Loucy (cell line): ENCODE measurements at regions not wholly inside any gene's neighbourhood (a gene's known extent, or its start where the extent isn't known, plus 50 kb on each side); places are given as distances from the start of the nearest gene placed in this dataset.

ENCODE experiments used
- EZH2phosphoT487 ChIP-seq: fragments of 200-600 bp; IDR thresholded peaks from 2 replicates; pipeline ENCODE4 v1.6.1; 2018; ENCODE audit warnings: antibody characterized with exemption, mild to moderate bottlenecking, moderate library complexity, borderline replicate concordance
- TF ChIP-seq, protein P1 (sequence below): fragments of 200-600 bp; sonication (generic); conservative IDR thresholded peaks from 2 replicates; pipeline ENCODE4 v1.5.1; 2014; ENCODE audit warnings: mild to moderate bottlenecking, antibody characterized with exemption, low read length

DNA sequence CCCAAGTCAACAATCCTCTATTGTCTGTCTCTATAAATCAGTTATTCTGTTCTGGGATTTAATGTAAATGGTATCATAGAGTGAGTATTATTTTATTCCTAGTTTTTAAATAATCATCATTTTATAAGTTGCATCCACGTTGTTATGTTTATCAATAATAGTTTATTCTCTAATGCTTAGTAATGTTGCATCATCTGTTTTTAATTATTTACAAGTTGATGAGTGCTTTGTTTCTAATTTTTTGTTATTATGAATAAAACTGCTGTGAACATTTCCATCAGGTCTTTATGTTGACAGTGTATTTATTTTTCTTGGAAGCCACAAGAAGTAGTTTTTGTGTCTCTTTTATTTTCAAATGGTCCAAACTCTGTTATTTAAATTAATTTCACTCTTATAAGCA is 1201.2 kb upstream of the CDH6 start:
- TF ChIP-seq, protein P1, sequence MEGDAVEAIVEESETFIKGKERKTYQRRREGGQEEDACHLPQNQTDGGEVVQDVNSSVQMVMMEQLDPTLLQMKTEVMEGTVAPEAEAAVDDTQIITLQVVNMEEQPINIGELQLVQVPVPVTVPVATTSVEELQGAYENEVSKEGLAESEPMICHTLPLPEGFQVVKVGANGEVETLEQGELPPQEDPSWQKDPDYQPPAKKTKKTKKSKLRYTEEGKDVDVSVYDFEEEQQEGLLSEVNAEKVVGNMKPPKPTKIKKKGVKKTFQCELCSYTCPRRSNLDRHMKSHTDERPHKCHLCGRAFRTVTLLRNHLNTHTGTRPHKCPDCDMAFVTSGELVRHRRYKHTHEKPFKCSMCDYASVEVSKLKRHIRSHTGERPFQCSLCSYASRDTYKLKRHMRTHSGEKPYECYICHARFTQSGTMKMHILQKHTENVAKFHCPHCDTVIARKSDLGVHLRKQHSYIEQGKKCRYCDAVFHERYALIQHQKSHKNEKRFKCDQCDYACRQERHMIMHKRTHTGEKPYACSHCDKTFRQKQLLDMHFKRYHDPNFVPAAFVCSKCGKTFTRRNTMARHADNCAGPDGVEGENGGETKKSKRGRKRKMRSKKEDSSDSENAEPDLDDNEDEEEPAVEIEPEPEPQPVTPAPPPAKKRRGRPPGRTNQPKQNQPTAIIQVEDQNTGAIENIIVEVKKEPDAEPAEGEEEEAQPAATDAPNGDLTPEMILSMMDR, result no peak
- TF ChIP-seq EZH2phosphoT487, result no peak
